Fibroblast of mammary gland (primary cell): ENCODE measurements at regions not wholly inside any gene's neighbourhood (a gene's known extent, or its start where the extent isn't known, plus 50 kb on each side); places are given as distances from the start of the nearest gene placed in this dataset.

ENCODE experiments used
- DNase-seq: peaks from one replicate; pipeline ENCODE4 v3.0.0-alpha.2; 2010; ENCODE audit warnings: low read depth
- H3K4me3 ChIP-seq: 2 replicates; pipeline ENCODE4 v1.5.1; 2011; ENCODE audit warnings: low read depth, mild to moderate bottlenecking, low read length, moderate library complexity; ENCODE audit not compliant: control insufficient read depth
- CTCF ChIP-seq: conservative IDR thresholded peaks from 2 replicates; pipeline ENCODE4 v1.5.1; 2011; ENCODE audit warnings: low read depth, low read length, inconsistent platforms; ENCODE audit not compliant: control insufficient read depth, insufficient read depth

- DNase-seq: no peak
- no peak for TF ChIP-seq CTCF
Measured at GRCh38 chr6:113802779-113803178, 54.4 kb upstream of the MARCKS start.

DNA sequence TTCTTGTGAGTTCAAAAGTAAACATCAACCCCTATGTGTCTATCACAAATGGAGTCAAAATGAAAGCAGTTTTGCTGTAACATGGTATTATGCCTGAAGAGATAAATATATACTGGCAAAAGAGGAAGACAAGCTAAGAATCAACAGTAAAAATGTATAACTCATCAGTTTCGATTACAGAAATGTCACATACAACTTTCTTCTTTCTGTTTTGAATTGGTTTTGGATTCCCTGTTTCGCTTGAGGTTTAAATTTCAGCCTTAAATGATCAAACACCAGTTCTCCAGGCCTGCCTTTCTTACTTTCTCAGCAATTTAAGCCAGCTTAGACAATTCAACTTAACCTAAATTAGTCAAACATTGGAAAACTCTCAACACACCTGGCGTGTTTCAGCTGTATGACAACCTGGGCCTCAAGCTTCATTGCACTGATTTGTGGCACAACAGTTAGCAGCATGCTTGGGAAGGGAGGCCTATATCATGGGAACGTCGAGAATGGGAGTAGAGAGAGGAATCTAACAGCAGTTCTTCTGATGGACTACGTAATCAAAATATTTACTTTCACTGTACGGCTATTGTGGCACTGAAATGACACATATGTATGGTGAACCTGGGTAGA lies 51.9 kb upstream of the MARCKS start:
- no peak overlapping the region for H3K4me3 ChIP-seq
- DNase-seq: no peak
- TF ChIP-seq CTCF: no peak

More at GRCh38 chr6:113802779-113803178, 54.4 kb upstream of the MARCKS start:
- no peak overlapping the region for H3K4me3 ChIP-seq

GRCh38 chr6:113805811-113806495 lies 51.2 kb upstream of the MARCKS start:
- DNase-seq: no peak
- no peak overlapping the region for H3K4me3 ChIP-seq
- TF ChIP-seq CTCF: no peak
